ENCODE measurements at regions not wholly inside any gene's neighbourhood (a gene's known extent, or its start where the extent isn't known, plus 50 kb on each side); places are given as distances from the start of the nearest gene placed in this dataset.

DNA sequence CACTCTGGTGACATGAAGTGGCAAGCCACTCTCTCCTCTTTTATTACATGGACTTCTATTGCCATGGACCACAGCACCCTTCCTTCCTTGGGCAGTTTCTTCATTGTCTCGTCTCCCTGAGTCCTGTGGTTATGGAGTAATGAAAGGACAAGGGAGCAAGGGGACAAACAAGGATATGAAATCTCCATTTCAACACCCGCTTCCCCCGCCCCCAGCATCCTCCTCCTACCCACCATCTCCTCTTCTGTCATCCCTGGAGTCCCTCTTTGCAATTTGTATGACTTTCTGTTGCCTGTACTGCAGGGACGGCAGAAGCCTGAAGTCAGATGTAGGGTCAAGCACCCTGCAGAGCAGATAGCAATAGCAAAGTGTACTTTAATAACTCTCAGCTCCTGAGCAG, 300.7 kb upstream of the CLINT1 start:
- DNase-seq (ENCODE audit: insufficient read length, low spot score) (no peak), FAIRE-seq (no peak)
- TF ChIP-seq, protein P1, sequence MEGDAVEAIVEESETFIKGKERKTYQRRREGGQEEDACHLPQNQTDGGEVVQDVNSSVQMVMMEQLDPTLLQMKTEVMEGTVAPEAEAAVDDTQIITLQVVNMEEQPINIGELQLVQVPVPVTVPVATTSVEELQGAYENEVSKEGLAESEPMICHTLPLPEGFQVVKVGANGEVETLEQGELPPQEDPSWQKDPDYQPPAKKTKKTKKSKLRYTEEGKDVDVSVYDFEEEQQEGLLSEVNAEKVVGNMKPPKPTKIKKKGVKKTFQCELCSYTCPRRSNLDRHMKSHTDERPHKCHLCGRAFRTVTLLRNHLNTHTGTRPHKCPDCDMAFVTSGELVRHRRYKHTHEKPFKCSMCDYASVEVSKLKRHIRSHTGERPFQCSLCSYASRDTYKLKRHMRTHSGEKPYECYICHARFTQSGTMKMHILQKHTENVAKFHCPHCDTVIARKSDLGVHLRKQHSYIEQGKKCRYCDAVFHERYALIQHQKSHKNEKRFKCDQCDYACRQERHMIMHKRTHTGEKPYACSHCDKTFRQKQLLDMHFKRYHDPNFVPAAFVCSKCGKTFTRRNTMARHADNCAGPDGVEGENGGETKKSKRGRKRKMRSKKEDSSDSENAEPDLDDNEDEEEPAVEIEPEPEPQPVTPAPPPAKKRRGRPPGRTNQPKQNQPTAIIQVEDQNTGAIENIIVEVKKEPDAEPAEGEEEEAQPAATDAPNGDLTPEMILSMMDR (IDR thresholded peaks at IDR 0.05; ENCODE audit: insufficient read depth, missing control alignments): no peak

DNA sequence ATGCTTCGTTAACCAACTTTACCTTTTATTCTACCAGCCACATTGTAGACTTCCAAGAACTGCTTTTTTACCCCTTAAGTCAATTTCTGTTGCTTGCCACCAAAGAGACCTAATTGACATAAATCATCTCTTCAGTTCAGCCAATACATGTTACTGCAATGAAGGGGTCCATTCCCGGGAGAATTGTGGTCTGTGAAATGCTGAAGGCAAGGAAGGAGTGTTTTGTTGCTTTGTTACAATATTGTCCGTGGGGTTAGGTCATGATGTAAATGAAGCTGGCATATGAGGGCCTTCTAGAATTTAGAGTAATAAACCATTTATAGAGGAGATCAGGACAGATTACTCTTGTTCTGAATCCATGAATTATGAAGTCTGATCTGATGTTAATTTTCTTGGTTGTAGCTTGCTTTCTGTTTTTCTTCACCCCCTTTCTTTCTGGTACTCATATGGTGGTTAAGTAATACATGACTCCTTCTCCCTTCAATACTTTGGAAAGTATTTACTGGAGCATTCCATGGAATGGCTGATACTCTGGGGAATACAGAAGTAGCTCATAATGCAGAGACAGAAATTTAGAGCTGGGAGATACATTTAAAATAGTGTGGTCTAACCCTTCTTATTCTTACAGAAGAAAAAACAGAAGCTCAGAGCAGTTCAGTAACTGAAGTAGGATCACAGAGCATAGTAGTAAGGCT, 297.0 kb upstream of the CLINT1 start:
- FAIRE-seq: no peak
- TF ChIP-seq, protein P1 (IDR thresholded peaks at IDR 0.05; ENCODE audit: insufficient read depth, missing control alignments): no peak
- no peak for DNase-seq (ENCODE audit: insufficient read length, low spot score)

DNA sequence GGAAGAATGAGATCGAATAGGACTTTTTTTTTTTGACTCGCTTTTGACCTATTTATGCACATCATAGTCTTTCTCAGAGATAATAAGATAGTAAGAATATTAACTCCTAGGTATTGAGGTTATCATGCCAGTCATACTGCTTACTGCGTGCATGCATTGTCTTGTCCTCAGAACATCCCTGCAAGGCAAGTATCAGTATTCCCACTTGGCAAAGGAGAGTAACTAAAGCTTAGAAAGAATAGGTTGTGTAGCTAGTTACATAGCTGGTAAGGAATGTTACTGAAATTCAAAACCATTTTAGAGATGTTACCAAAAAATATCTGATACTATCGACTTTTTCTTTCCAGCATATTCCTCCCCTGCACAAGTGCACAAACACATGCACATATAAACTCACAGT, 296.1 kb upstream of the CLINT1 start:
- no peak for FAIRE-seq
- no peak for DNase-seq (ENCODE audit: insufficient read length, low spot score)
- TF ChIP-seq, protein P1 (IDR thresholded peaks at IDR 0.05; ENCODE audit: insufficient read depth, missing control alignments): no peak

DNA sequence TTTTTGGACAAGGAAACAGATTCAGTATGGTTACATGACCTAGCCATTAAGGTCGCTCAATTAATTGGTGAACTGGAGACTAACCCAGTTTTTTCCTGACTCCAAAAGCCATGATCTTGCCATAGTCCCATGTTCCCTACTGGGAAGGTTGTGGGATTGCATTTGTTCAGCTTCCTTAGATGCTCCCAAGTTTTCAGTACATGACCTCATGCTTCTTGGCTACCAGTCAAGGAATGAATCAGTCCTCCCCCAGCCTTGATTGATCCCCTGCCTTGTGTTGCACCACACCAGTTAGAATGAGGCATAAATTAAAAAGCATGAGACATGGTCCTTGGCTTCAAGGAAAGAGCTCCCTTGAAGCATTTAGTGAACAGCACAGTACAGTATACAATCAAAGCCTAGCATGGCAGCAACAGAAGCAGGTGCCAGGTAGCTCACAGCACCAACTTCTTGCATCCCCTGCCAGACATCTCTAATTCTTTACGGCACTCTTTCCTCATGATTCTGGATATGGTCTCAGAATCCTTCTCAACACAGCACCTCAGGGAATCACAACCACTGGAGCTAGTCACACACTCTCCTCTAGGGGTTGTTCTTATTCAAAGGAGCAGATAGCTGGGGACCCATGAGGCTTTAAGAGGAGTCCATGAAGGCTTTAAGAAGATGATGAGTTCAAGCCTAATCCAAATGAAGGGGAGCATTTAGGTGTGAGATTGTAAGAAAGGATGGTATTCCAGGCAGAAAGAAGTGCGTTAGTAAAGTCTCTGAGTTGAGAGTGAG, 295.5 kb upstream of the CLINT1 start:
- DNase-seq (ENCODE audit: insufficient read length, low spot score) (no peak), FAIRE-seq (no peak)
- TF ChIP-seq, protein P1 (IDR thresholded peaks at IDR 0.05; ENCODE audit: insufficient read depth, missing control alignments): no peak

DNA sequence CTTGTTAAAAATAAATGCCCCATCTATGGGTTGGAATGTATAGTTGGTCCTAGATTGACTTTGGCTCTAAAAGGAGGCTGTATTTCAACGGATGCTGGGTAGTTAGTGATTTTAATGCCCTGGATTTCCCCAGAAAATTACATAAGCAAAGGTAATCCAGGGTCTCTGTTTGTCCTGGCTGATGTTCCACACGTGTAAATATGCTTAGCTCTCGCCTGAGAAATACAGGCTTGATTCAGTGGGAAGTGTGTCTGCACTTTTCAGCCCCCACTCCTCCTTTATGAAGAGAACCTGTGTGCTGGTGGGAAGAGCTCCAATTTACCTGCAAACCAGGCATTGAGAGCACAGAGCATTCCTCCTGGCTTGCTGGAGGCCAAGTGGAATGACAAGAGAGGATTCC, 294.6 kb upstream of the CLINT1 start:
- no peak for DNase-seq (ENCODE audit: insufficient read length, low spot score)
- TF ChIP-seq, protein P1 (IDR thresholded peaks at IDR 0.05; ENCODE audit: insufficient read depth, missing control alignments): no peak
- FAIRE-seq: no peak

DNA sequence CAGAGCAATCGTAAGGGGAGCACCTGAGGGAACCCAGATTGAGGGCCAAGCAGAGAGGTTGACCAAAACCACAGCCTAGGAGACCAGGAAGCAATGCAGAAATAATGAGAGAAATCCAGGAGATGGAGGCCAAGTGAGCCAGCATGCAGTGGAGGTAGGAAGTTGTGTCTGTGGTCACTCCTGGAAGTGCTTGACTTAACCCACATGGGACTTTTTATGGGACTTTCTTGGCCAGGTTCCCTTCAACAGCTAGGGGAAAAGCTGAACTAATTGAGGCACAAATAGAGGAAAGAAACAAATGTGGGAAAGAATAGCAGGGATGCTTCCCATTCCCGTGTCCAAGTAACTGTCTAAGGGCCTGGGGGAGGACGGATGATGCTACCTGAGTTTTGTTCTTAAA, 293.2 kb upstream of the CLINT1 start:
- DNase-seq (ENCODE audit: insufficient read length, low spot score) (no peak), FAIRE-seq (no peak)
- TF ChIP-seq, protein P1 (IDR thresholded peaks at IDR 0.05; ENCODE audit: insufficient read depth, missing control alignments): no peak

DNA sequence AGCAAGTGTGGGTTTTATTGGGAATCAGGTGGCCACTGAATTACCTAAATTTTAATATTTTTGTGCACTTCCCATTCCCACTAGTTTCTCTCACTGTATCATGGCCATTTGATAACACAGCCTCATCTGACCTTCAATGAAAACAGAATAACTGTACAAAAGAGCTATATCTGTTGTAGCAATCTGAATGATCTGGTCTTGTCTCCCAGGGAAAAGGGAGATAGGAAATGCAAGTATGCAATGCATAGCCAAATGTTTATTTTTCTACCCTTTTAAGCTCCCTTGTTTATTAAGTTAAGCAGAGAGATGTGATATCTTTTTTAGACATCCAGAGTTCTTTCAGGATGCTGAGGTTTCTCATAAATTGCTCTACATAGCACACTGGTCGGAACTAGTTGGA, 288.3 kb upstream of the CLINT1 start:
- FAIRE-seq (no peak), DNase-seq (ENCODE audit: insufficient read length, low spot score) (no peak)
- TF ChIP-seq, protein P1 (IDR thresholded peaks at IDR 0.05; ENCODE audit: insufficient read depth, missing control alignments): no peak

All from D721Med (cell line).